Muscle layer of duodenum (tissue), 2 donors: ENCODE measurements at regions not wholly inside any gene's neighbourhood (a gene's known extent, or its start where the extent isn't known, plus 50 kb on each side); places are given as distances from the start of the nearest gene placed in this dataset.

ENCODE experiments used
- H3K27ac ChIP-seq: one replicate; pipeline ENCODE4 v1.7.0; 2013; ENCODE audit warnings: mild to moderate bottlenecking, low read length
- H3K27me3 ChIP-seq: one replicate; pipeline ENCODE4 v1.7.0; 2013; ENCODE audit warnings: low read depth, mild to moderate bottlenecking, control low read depth, low read length
- H3K36me3 ChIP-seq, 2 donors: one replicate each; pipeline ENCODE4 v1.7.0; 2013; ENCODE audit warnings: low read length in 2 of 2, control low read depth in 1 of 2, mild to moderate bottlenecking in 1 of 2; ENCODE audit not compliant: insufficient read depth in 2 of 2, control insufficient read depth in 1 of 2
- H3K4me1 ChIP-seq, 2 donors: one replicate each; pipeline ENCODE4 v1.7.0; 2013; ENCODE audit warnings: low read length in 2 of 2, mild to moderate bottlenecking in 2 of 2, control low read depth in 1 of 2, moderate library complexity in 1 of 2; ENCODE audit not compliant: insufficient read depth in 2 of 2, control insufficient read depth in 1 of 2
- H3K4me3 ChIP-seq, 2 donors: one replicate each; pipeline ENCODE4 v1.7.0; 2013; ENCODE audit warnings: low read length in 2 of 2, low read depth in 1 of 2, mild to moderate bottlenecking in 1 of 2
- H3K9me3 ChIP-seq, 2 donors: one replicate each; pipeline ENCODE4 v1.7.0; 2013; ENCODE audit warnings: low read length in 2 of 2, control low read depth in 1 of 2, mild to moderate bottlenecking in 1 of 2; ENCODE audit not compliant: control insufficient read depth in 1 of 2
- donor health status: healthy.

GRCh38 chr17:69810326-69810965, 264.6 kb upstream of the KCNJ16 start:
- Histone ChIP-seq H3K9me3 (no peaks in the 10 kb centered on the region), H3K27ac (no peak overlapping the region), H3K36me3 (no peaks in the 10 kb centered on the region), H3K4me3 (no peak overlapping the region), H3K27me3 (no peaks in the 10 kb centered on the region), H3K4me1 (no peaks in the 10 kb centered on the region)

- Histone ChIP-seq H3K36me3 (no peaks in the 10 kb centered on the region), H3K27ac (no peak overlapping the region), H3K27me3 (no peaks in the 10 kb centered on the region), H3K9me3 (no peaks in the 10 kb centered on the region), H3K4me1 (no peaks in the 10 kb centered on the region), H3K4me3 (no peak overlapping the region)
Measured at GRCh38 chr17:69812240-69812837, 262.7 kb upstream of the KCNJ16 start.

- Histone ChIP-seq H3K27me3 (no peaks in the 10 kb centered on the region), H3K4me3 (no peak overlapping the region), H3K27ac (no peak overlapping the region), H3K9me3 (no peaks in the 10 kb centered on the region), H3K36me3 (no peaks in the 10 kb centered on the region), H3K4me1 (no peaks in the 10 kb centered on the region)
Measured at GRCh38 chr17:69814031-69814430, 261.0 kb upstream of the KCNJ16 start.

GRCh38 chr17:69815406-69815805, 259.6 kb upstream of the KCNJ16 start:
- H3K27ac ChIP-seq, result no peak overlapping the region
- H3K9me3 ChIP-seq, result no peaks in the 10 kb centered on the region
- H3K4me1 ChIP-seq, result no peaks in the 10 kb centered on the region
- no peak overlapping the region for H3K4me3 ChIP-seq
- H3K36me3 ChIP-seq, result no peaks in the 10 kb centered on the region
- no peaks in the 10 kb centered on the region for H3K27me3 ChIP-seq

- H3K9me3 ChIP-seq, result no peaks in the 10 kb centered on the region
- no peak overlapping the region for H3K27ac ChIP-seq
- H3K27me3 ChIP-seq, result no peaks in the 10 kb centered on the region
- H3K4me3 ChIP-seq, result no peak overlapping the region
- H3K36me3 ChIP-seq, result no peaks in the 10 kb centered on the region
- no peaks in the 10 kb centered on the region for H3K4me1 ChIP-seq
Measured at GRCh38 chr17:69818467-69818866, 256.6 kb upstream of the KCNJ16 start.

GRCh38 chr17:69819316-69820087, 255.5 kb upstream of the KCNJ16 start:
- H3K4me1 ChIP-seq, result no peaks in the 10 kb centered on the region
- no peaks in the 10 kb centered on the region for H3K27me3 ChIP-seq
- no peak overlapping the region for H3K4me3 ChIP-seq
- no peak overlapping the region for H3K27ac ChIP-seq
- H3K9me3 ChIP-seq, result no peaks in the 10 kb centered on the region
- no peaks in the 10 kb centered on the region for H3K36me3 ChIP-seq

GRCh38 chr17:69820876-69821473, 254.1 kb upstream of the KCNJ16 start:
- H3K4me3 ChIP-seq, result no peak overlapping the region
- H3K9me3 ChIP-seq, result no peaks in the 10 kb centered on the region
- H3K27ac ChIP-seq, result no peak overlapping the region
- no peaks in the 10 kb centered on the region for H3K36me3 ChIP-seq
- H3K27me3 ChIP-seq, result no peaks in the 10 kb centered on the region
- H3K4me1 ChIP-seq, result no peaks in the 10 kb centered on the region

GRCh38 chr17:69822314-69822875, 252.6 kb upstream of the KCNJ16 start:
- no peaks in the 10 kb centered on the region for H3K36me3 ChIP-seq
- no peaks in the 10 kb centered on the region for H3K9me3 ChIP-seq
- no peaks in the 10 kb centered on the region for H3K27me3 ChIP-seq
- H3K27ac ChIP-seq, result no peak overlapping the region
- H3K4me1 ChIP-seq, result no peaks in the 10 kb centered on the region
- no peak overlapping the region for H3K4me3 ChIP-seq

- H3K36me3 ChIP-seq, result no peaks in the 10 kb centered on the region
- no peak overlapping the region for H3K27ac ChIP-seq
- no peak overlapping the region for H3K4me3 ChIP-seq
- H3K27me3 ChIP-seq, result no peaks in the 10 kb centered on the region
- no peaks in the 10 kb centered on the region for H3K9me3 ChIP-seq
- H3K4me1 ChIP-seq, result peaks cover 0 to 7% of the 10 kb centered on the region in 2 donors
Measured at GRCh38 chr17:69828087-69828486, 246.9 kb upstream of the KCNJ16 start.

GRCh38 chr17:69834494-69834893, 240.5 kb upstream of the KCNJ16 start:
- no peaks in the 10 kb centered on the region for H3K9me3 ChIP-seq
- H3K27ac ChIP-seq, result no peak overlapping the region
- H3K27me3 ChIP-seq, result no peaks in the 10 kb centered on the region
- no peak overlapping the region for H3K4me3 ChIP-seq
- no peaks in the 10 kb centered on the region for H3K36me3 ChIP-seq
- no peaks in the 10 kb centered on the region for H3K4me1 ChIP-seq

- Histone ChIP-seq H3K27me3 (no peaks in the 10 kb centered on the region), H3K27ac (no peak overlapping the region), H3K9me3 (no peaks in the 10 kb centered on the region), H3K36me3 (no peaks in the 10 kb centered on the region), H3K4me3 (no peak overlapping the region), H3K4me1 (peaks cover 5% of the 10 kb centered on the region in 2 donors)
Measured at GRCh38 chr17:69851736-69852135, 223.3 kb upstream of the KCNJ16 start.
